Epithelial cell of esophagus (primary cell): ENCODE measurements at regions not wholly inside any gene's neighbourhood (a gene's known extent, or its start where the extent isn't known, plus 50 kb on each side); places are given as distances from the start of the nearest gene placed in this dataset.
"Not testable (repeated sequence)": the region's sequence is repeated elsewhere in the genome, so short reads cannot be mapped to it uniquely, and the experiment has no call there.

Source experiments
- DNase-seq: peaks from one replicate; pipeline ENCODE4 v3.0.0; 2010; ENCODE audit warnings: low read depth
- H3K4me3 ChIP-seq: 2 replicates; pipeline ENCODE4 v1.5.1; 2011; ENCODE audit warnings: mild to moderate bottlenecking, low read length, control low read depth
- CTCF ChIP-seq: IDR thresholded peaks from 2 replicates; pipeline ENCODE4 v1.5.1; 2011; ENCODE audit warnings: low read depth, mild to moderate bottlenecking, low read length, control low read depth, inconsistent platforms; ENCODE audit not compliant: insufficient read depth; ENCODE audit errors: missing control alignments

- TF ChIP-seq CTCF = no peak
- DNase-seq = no peak
- no peak overlapping the region for H3K4me3 ChIP-seq
Measured at GRCh38 chr1:68868606-68869005, 371.7 kb upstream of the DEPDC1 start.

- no peak for TF ChIP-seq CTCF
- no peak for DNase-seq
- no peak overlapping the region for H3K4me3 ChIP-seq
Measured at GRCh38 chr1:68873144-68873543, 376.3 kb upstream of the DEPDC1 start.

GRCh38 chr1:68881330-68882194, 384.7 kb upstream of the DEPDC1 start:
- H3K4me3 ChIP-seq, DNase-seq: not testable (repeated sequence)

- no peak for TF ChIP-seq CTCF
- DNase-seq = no peak
- no peak overlapping the region for H3K4me3 ChIP-seq
Measured at GRCh38 chr1:68889471-68889870, 392.6 kb upstream of the DEPDC1 start.

GRCh38 chr1:68890736-68891135, 393.9 kb upstream of the DEPDC1 start:
- TF ChIP-seq CTCF = no peak

GRCh38 chr1:68904477-68904876, 407.6 kb upstream of the DEPDC1 start:
- no peak overlapping the region for H3K4me3 ChIP-seq
- no peak for TF ChIP-seq CTCF
- DNase-seq = peak; percentile 13

More at GRCh38 chr1:68890736-68891135, 393.9 kb upstream of the DEPDC1 start:
- peak; percentile 2 for DNase-seq
- H3K4me3 ChIP-seq = no peak overlapping the region

GRCh38 chr1:68906431-68906830, 409.5 kb upstream of the DEPDC1 start:
- TF ChIP-seq CTCF = no peak
- DNase-seq = no peak
- no peak overlapping the region for H3K4me3 ChIP-seq
